IPS-NIHi11 (cell line): ENCODE measurements at regions not wholly inside any gene's neighbourhood (a gene's known extent, or its start where the extent isn't known, plus 50 kb on each side); places are given as distances from the start of the nearest gene placed in this dataset.

Source experiments
- DNase-seq: peaks from one replicate; pipeline ENCODE4 v3.0.0; 2012; ENCODE audit warnings: mixed read lengths, low spot score

- DNase-seq: no peak
Observed at GRCh38 chr12:97093187-97093683, 186.2 kb downstream of the NEDD1 start.

GRCh38 chr12:97097734-97098133 is 190.7 kb downstream of the NEDD1 start:
- no peak for DNase-seq

GRCh38 chr12:97109441-97109840 is 202.4 kb downstream of the NEDD1 start:
- no peak for DNase-seq

GRCh38 chr12:97112136-97112535 is 205.1 kb downstream of the NEDD1 start:
- DNase-seq: no peak

GRCh38 chr12:97118796-97119375 is 211.8 kb downstream of the NEDD1 start:
- no peak for DNase-seq

- no peak for DNase-seq
Observed at GRCh38 chr12:97127061-97127460, 220.0 kb downstream of the NEDD1 start.

- DNase-seq: peak; percentile 75
Observed at GRCh38 chr12:97131220-97131981, 224.3 kb downstream of the NEDD1 start.

- no peak for DNase-seq
Observed at GRCh38 chr12:97132270-97132669, 225.2 kb downstream of the NEDD1 start.

- DNase-seq: no peak
Observed at GRCh38 chr12:97134495-97134894, 227.4 kb downstream of the NEDD1 start.

- DNase-seq: no peak
Observed at GRCh38 chr12:97140355-97140754, 233.3 kb downstream of the NEDD1 start.

- no peak for DNase-seq
Observed at GRCh38 chr12:97142737-97143410, 235.8 kb downstream of the NEDD1 start.

- peak; percentile 75 for DNase-seq
Observed at GRCh38 chr12:97148941-97149559, 242.0 kb downstream of the NEDD1 start.

- no peak for DNase-seq
Observed at GRCh38 chr12:97151481-97151880, 244.4 kb downstream of the NEDD1 start.

GRCh38 chr12:97159377-97159776 is 252.3 kb downstream of the NEDD1 start:
- no peak for DNase-seq

- no peak for DNase-seq
Observed at GRCh38 chr12:97160277-97160676, 253.2 kb downstream of the NEDD1 start.

GRCh38 chr12:97162173-97162572 is 255.1 kb downstream of the NEDD1 start:
- no peak for DNase-seq

- DNase-seq: no peak
Observed at GRCh38 chr12:97164936-97165335, 257.9 kb downstream of the NEDD1 start.

GRCh38 chr12:97167598-97167997 is 260.5 kb downstream of the NEDD1 start:
- DNase-seq: no peak

GRCh38 chr12:97168804-97169203 is 261.7 kb downstream of the NEDD1 start:
- DNase-seq: no peak

GRCh38 chr12:97169889-97170567 is 263.0 kb downstream of the NEDD1 start:
- no peak for DNase-seq

GRCh38 chr12:97173688-97174410 is 266.8 kb downstream of the NEDD1 start:
- no peak for DNase-seq
